Hepatocyte (in vitro differentiated cells): ENCODE measurements at regions not wholly inside any gene's neighbourhood (a gene's known extent, or its start where the extent isn't known, plus 50 kb on each side); places are given as distances from the start of the nearest gene placed in this dataset.

Experiments
- DNase-seq: peaks from one replicate; pipeline ENCODE4 v3.0.0-alpha.2; 2016; ENCODE audit warnings: low spot score
- H2AFZ ChIP-seq: fragments of 200-600 bp; sonication (generic); 2 replicates; pipeline ENCODE4 v1.6.0; 2016; ENCODE audit warnings: antibody characterized with exemption, mild to moderate bottlenecking
- H3K27ac ChIP-seq: fragments of 200-600 bp; sonication (generic); 2 replicates; pipeline ENCODE4 v1.5.1; 2016; ENCODE audit warnings: mild to moderate bottlenecking
- H3K27me3 ChIP-seq: fragments of 200-600 bp; sonication (generic); 2 replicates; pipeline ENCODE4 v1.6.1; 2016
- H3K36me3 ChIP-seq: fragments of 200-600 bp; sonication (generic); replicated peaks from 2 replicates; pipeline ENCODE4 v1.5.1; 2016; ENCODE audit warnings: low read depth; ENCODE audit not compliant: insufficient read depth
- H3K4me1 ChIP-seq: fragments of 200-600 bp; sonication (generic); 2 replicates; pipeline ENCODE4 v1.5.1; 2016; ENCODE audit warnings: mild to moderate bottlenecking, moderate library complexity; ENCODE audit not compliant: insufficient read depth
- H3K4me2 ChIP-seq: fragments of 200-600 bp; sonication (generic); 2 replicates; pipeline ENCODE4 v1.6.0; 2016
- H3K4me3 ChIP-seq: fragments of 200-600 bp; sonication (generic); 2 replicates; pipeline ENCODE4 v1.5.1; 2016; ENCODE audit warnings: mild to moderate bottlenecking
- H3K79me2 ChIP-seq: fragments of 200-600 bp; sonication (generic); 2 replicates; pipeline ENCODE4 v1.6.0; 2017; ENCODE audit warnings: mild to moderate bottlenecking
- H3K9me2 ChIP-seq: fragments of 200-600 bp; sonication (generic); replicated peaks from 2 replicates; pipeline ENCODE4 v1.6.0; 2017; ENCODE audit warnings: mild to moderate bottlenecking; ENCODE audit not compliant: insufficient read depth
- H3K9me3 ChIP-seq: fragments of 200-600 bp; sonication (generic); 2 replicates; pipeline ENCODE4 v1.5.1; 2016; ENCODE audit warnings: low read depth, mild to moderate bottlenecking
- H4K20me1 ChIP-seq: fragments of 200-600 bp; sonication (generic); 2 replicates; pipeline ENCODE4 v1.6.0; 2016; ENCODE audit warnings: mild to moderate bottlenecking; ENCODE audit not compliant: insufficient read depth, poor library complexity, severe bottlenecking
- EZH2 ChIP-seq: fragments of 200-600 bp; sonication (generic); IDR thresholded peaks from 2 replicates; pipeline ENCODE4 v1.6.1; 2016; ENCODE audit warnings: antibody characterized with exemption, mild to moderate bottlenecking, borderline replicate concordance
- EZH2phosphoT487 ChIP-seq: fragments of 200-600 bp; sonication (generic); IDR thresholded peaks from one replicate; pipeline ENCODE4 v1.6.1; 2018; ENCODE audit warnings: antibody characterized with exemption, mild to moderate bottlenecking, low read depth, moderate library complexity; ENCODE audit not compliant: unreplicated experiment, severe bottlenecking
- WGBS: methylation state at CpG from one replicate; pipeline ENCODE4 v1.1.6; 2016; ENCODE audit warnings: low lambda C conversion rate; ENCODE audit errors: missing lambda C conversion rate; 5-methylcytosine and 5-hydroxymethylcytosine counted together
- TF ChIP-seq, protein P1 (sequence below): fragments of 200-600 bp; sonication (generic); IDR thresholded peaks from 2 replicates; pipeline ENCODE4 v1.5.1; 2016; ENCODE audit warnings: antibody characterized with exemption, mild to moderate bottlenecking; ENCODE audit not compliant: poor library complexity

DNA sequence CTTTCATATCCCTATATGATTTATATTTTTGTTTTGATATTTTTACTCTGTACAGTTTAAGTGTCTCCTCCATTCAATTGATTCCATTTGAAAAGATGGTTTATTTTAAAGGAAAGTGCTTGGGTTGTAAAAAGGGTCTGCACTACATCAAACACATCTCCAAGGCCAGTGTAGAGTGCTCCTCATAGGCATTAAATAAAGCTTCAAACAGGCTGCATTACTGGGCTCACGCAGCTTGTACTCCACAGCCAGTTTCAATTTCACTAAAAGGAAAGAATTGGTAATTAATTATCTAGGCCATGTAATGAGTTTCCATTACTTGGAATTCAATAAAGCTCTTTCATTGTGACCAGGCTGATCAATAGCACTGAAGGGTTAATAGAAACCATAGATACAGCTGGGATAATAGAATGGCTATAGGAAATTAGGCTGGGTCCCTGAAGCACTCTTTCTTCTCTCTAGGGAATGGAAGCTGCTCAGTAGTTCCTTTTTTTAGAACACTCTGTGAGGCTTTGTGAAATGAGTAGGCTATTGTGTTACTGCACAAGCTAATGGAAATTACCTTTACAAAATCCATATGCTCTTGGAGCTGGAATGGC, 442.2 kb downstream of the RNF144B start:
- Histone ChIP-seq H3K27ac (no peak overlapping the region), H3K4me3 (no peak overlapping the region), H2AFZ (no peak overlapping the region), H3K9me3 (peaks cover under 1% of the 10 kb centered on the region), H3K4me2 (no peak overlapping the region), H3K27me3 (no peaks in the 10 kb centered on the region), H4K20me1 (no peaks in the 10 kb centered on the region), H3K36me3 (no peaks in the 10 kb centered on the region), H3K79me2 (no peaks in the 10 kb centered on the region), H3K4me1 (no peaks in the 10 kb centered on the region), H3K9me2 (no peaks in the 10 kb centered on the region)
- TF ChIP-seq EZH2 (no peak), EZH2phosphoT487 (no peak)
- TF ChIP-seq, protein P1, sequence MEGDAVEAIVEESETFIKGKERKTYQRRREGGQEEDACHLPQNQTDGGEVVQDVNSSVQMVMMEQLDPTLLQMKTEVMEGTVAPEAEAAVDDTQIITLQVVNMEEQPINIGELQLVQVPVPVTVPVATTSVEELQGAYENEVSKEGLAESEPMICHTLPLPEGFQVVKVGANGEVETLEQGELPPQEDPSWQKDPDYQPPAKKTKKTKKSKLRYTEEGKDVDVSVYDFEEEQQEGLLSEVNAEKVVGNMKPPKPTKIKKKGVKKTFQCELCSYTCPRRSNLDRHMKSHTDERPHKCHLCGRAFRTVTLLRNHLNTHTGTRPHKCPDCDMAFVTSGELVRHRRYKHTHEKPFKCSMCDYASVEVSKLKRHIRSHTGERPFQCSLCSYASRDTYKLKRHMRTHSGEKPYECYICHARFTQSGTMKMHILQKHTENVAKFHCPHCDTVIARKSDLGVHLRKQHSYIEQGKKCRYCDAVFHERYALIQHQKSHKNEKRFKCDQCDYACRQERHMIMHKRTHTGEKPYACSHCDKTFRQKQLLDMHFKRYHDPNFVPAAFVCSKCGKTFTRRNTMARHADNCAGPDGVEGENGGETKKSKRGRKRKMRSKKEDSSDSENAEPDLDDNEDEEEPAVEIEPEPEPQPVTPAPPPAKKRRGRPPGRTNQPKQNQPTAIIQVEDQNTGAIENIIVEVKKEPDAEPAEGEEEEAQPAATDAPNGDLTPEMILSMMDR: no peak
- no peak for DNase-seq
- WGBS: 57% methylated on average over 1 of the region's 1 CpG

DNA sequence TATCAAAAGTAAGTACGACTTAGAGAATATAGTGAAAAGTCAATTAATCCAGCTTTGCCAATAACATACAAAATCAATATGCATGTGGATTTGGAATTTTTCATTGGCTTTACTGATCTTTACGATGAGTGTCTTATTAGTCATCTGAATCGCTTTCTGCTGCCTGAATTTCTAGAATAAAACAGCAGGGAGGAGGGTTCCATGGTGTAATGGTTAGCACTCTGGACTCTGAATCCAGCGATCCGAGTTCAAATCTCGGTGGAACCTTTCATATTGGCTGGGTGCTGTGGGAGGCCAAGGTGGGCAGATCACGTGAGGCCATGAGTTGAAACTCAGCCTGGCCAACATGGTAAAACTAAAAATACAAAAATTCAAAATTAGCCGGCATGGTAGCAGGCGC, 448.8 kb downstream of the RNF144B start:
- Histone ChIP-seq H3K9me3 (no peaks in the 10 kb centered on the region), H3K4me3 (no peak overlapping the region), H3K4me1 (no peaks in the 10 kb centered on the region), H3K27ac (no peak overlapping the region), H2AFZ (no peak overlapping the region), H4K20me1 (no peaks in the 10 kb centered on the region), H3K36me3 (no peaks in the 10 kb centered on the region), H3K9me2 (no peaks in the 10 kb centered on the region), H3K79me2 (no peaks in the 10 kb centered on the region), H3K4me2 (no peak overlapping the region), H3K27me3 (no peaks in the 10 kb centered on the region)
- DNase-seq: no peak
- TF ChIP-seq EZH2phosphoT487: no peak
- TF ChIP-seq EZH2: no peak
- TF ChIP-seq, protein P1: no peak
- WGBS: 92% methylated on average over 9 of the region's 9 CpGs

DNA sequence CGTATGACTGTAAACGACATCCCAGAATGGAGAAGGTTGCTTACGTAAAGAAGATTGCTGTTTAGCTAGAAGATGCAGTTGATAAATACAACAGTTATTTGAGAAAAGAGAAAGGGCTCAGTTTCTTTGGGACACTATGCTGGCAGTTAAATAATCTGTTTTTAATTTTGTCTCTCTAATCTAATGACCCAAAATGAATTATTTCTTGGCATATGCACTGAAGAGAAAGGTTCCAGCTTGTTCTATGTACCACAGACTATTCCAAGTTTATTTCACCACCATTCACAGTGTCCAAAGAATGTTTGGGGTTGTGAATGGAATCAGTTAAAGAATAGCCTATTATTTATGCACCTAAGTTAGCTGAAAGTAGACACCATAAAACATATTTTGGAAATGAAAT, 449.9 kb downstream of the RNF144B start:
- WGBS: 71% methylated on average over 3 of the region's 3 CpGs

More for the DNA sequence above, 449.9 kb downstream of the RNF144B start:
- H3K27me3 ChIP-seq: no peaks in the 10 kb centered on the region
- DNase-seq: no peak
- no peaks in the 10 kb centered on the region for H4K20me1 ChIP-seq
- H3K79me2 ChIP-seq: no peaks in the 10 kb centered on the region
- no peaks in the 10 kb centered on the region for H3K4me1 ChIP-seq
- H3K4me3 ChIP-seq: no peak overlapping the region
- H3K4me2 ChIP-seq: no peak overlapping the region
- no peak overlapping the region for H3K27ac ChIP-seq
- H3K36me3 ChIP-seq: no peaks in the 10 kb centered on the region
- no peaks in the 10 kb centered on the region for H3K9me2 ChIP-seq
- H3K9me3 ChIP-seq: no peaks in the 10 kb centered on the region
- H2AFZ ChIP-seq: no peak overlapping the region
- no peak for TF ChIP-seq EZH2
- no peak for TF ChIP-seq EZH2phosphoT487
- TF ChIP-seq, protein P1: no peak
